ENCODE measurements at regions not wholly inside any gene's neighbourhood (a gene's known extent, or its start where the extent isn't known, plus 50 kb on each side); places are given as distances from the start of the nearest gene placed in this dataset.

GRCh38 chr1:110288111-110288510, 51.1 kb upstream of the RBM15 start:
- no peak for TF ChIP-seq CTCF (IDR thresholded peaks at IDR 0.05; ENCODE audit: control extremely low read depth in 1 of 3, insufficient read depth in 1 of 3, low read depth in 1 of 3, low read length in 3 of 3)
- no peak for TF ChIP-seq PHF8 (conservative IDR thresholded peaks at IDR 0.05; ENCODE audit: low read depth, low read length)
- TF ChIP-seq POLR2AphosphoS5 (IDR thresholded peaks at IDR 0.05; ENCODE audit: low read depth, low read length) = no peak
- no peak for TF ChIP-seq EP300 (IDR thresholded peaks at IDR 0.05; ENCODE audit: borderline replicate concordance in 1 of 2, low read depth in 2 of 2, low read length in 2 of 2)
- no peak for TF ChIP-seq TCF12 (IDR thresholded peaks at IDR 0.05; ENCODE audit: low read depth, low read length)
- no peak for TF ChIP-seq EZH2 (IDR thresholded peaks at IDR 0.05; ENCODE audit: low read depth, low read length, severe bottlenecking)
- no peak for TF ChIP-seq RFX5 (IDR thresholded peaks at IDR 0.05; ENCODE audit: borderline replicate concordance, low read depth, low read length)

Data from H1 (cell line).